VCaP (cell line): ENCODE measurements at regions not wholly inside any gene's neighbourhood (a gene's known extent, or its start where the extent isn't known, plus 50 kb on each side); places are given as distances from the start of the nearest gene placed in this dataset.

Source experiments
- H3K27ac ChIP-seq: fragments of 450-650 bp; 2 replicates; pipeline ENCODE4 v1.5.1; 2017
- CTCF ChIP-seq: fragments of 450-650 bp; conservative IDR thresholded peaks from 2 replicates; pipeline ENCODE4 v1.5.1; 2017; ENCODE audit warnings: mild to moderate bottlenecking, moderate library complexity

GRCh38 chrX:97666890-97667289, 783.2 kb downstream of the RPA4 start:
- H3K27ac ChIP-seq = no peak overlapping the region
- TF ChIP-seq CTCF = no peak

- no peak overlapping the region for H3K27ac ChIP-seq
- TF ChIP-seq CTCF = no peak
Observed at GRCh38 chrX:97668126-97668525, 784.4 kb downstream of the RPA4 start.

- no peak for TF ChIP-seq CTCF
- H3K27ac ChIP-seq = no peak overlapping the region
Observed at GRCh38 chrX:97672138-97672537, 788.4 kb downstream of the RPA4 start.

- no peak for TF ChIP-seq CTCF
- H3K27ac ChIP-seq = no peak overlapping the region
Observed at GRCh38 chrX:97672608-97673007, 788.9 kb downstream of the RPA4 start.

- no peak overlapping the region for H3K27ac ChIP-seq
- TF ChIP-seq CTCF = no peak
Observed at GRCh38 chrX:97673135-97673534, 789.4 kb downstream of the RPA4 start.

- H3K27ac ChIP-seq = no peak overlapping the region
- TF ChIP-seq CTCF = no peak
Observed at GRCh38 chrX:97682991-97683840, 799.5 kb downstream of the RPA4 start.

- H3K27ac ChIP-seq = no peak overlapping the region
- TF ChIP-seq CTCF = peak; percentile 62
Observed at GRCh38 chrX:97685753-97686152, 802.0 kb downstream of the RPA4 start.
